Middle frontal gyrus (tissue), 1 donor: ENCODE measurements at regions not wholly inside any gene's neighbourhood (a gene's known extent, or its start where the extent isn't known, plus 50 kb on each side); places are given as distances from the start of the nearest gene placed in this dataset.
"Not testable (repeated sequence)": the region's sequence is repeated elsewhere in the genome, so short reads cannot be mapped to it uniquely, and the experiment has no call there.

ENCODE experiments used
- DNase-seq: peaks from one replicate; pipeline ENCODE4 v3.0.0-alpha.2; 2015; ENCODE audit warnings: low spot score; ENCODE audit errors: extremely low spot score

DNA sequence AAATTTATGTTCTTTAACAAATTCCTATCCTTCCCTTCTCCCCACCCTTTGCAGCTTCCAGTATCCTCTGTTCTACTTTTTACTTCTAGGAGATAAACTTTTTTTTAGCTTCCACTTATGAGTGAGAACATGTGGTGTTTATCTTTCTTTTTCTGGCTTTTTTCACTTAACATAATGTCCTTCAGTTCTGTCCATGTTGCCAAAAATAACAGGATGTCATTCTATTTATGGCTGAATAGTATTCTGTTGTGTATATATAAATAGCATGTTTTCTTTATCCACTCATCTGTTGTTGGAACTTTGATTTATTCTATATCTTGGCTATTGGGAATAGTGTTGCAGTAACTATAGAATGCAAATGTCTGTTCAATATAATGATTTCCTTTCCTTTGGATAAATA lies 1191.2 kb downstream of the CNTNAP5 start:
- DNase-seq: no peak

DNA sequence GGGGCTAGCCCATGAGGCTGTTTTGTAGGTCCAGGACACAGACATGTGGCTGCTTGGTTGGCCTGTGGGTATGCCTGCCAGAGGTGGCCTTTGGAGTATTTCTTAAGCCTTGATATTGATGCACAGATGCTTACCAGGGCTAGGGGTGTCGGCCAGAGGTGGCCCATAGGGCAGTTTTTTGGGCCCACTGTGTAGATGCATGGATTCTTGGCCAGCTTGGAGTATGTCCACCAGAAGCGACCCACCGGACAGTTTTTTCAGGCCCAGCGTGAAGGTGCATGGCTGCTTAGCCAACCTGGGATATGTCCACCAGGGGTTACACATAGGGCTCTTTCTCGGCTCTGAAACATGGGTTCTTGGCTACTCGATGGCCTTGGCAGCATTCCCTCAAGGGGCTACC lies 1199.1 kb downstream of the CNTNAP5 start:
- DNase-seq: no peak

DNA sequence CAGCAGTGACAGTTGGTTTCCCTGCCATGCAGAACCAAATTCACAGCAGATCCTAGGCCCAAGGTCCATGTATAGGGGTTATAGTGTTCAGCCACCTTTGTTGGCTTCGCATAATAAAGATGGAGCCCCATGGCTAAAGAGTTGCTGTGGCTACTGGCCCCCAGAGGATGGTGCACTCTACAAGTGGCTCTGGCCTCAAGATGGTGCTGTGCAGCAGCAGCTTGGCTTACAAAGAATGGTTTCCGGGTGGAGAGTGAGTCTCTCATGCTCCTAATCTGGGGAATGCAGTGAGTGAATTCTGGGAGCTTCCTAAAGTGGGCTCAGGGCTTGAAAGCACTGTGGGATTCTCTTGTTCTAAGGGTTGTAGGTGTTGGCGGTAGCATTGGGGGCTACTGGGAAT lies 1199.7 kb downstream of the CNTNAP5 start:
- no peak for DNase-seq

DNA sequence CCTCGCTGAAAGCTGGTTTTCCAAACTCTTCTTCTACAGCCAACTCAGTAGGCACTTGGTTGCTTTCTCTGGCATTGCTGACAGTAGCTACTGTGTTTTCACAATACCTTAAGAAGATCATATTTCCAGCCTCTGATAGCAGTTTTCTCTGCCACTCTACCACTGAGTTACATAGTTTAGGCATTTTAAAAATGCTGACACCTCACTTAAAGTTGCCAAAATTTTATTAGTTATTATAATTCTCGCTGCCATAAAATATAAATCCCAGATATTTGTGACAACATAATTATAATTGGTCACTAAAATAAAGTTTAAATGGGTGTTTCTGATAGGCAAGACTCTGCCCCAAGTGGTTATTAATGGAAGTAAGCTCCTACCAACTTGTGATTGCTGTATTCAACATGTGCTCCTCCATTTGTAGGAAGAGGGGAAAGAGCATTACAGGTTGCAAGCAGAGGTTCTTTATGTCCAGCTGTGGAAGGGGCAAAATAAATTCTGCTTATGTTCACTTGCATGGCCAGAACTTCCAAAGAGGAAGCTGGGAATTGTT lies 1202.8 kb downstream of the CNTNAP5 start:
- DNase-seq: no peak

DNA sequence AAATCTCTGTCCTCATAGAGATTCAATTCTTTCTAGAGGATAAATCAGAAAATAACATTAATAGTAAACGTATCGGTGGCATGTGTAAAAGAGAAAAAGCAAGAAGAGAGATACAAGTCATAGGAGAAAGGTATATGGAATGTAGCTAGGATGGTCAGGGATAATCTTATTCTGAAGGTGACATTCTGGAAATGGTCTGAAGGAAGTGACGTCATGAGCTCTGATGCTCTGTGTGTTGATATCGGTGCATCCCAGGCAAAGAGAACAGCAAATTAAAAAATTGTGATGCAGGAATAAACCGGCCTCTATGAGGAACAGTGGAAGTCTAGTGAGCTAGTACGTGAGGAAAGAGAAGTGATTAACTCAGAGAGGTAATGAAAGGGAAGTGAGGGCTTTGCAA lies 1215.8 kb downstream of the CNTNAP5 start:
- no peak for DNase-seq

- DNase-seq: no peak
Measured at GRCh38 chr2:125243074-125243473, 1218.0 kb downstream of the CNTNAP5 start.

DNA sequence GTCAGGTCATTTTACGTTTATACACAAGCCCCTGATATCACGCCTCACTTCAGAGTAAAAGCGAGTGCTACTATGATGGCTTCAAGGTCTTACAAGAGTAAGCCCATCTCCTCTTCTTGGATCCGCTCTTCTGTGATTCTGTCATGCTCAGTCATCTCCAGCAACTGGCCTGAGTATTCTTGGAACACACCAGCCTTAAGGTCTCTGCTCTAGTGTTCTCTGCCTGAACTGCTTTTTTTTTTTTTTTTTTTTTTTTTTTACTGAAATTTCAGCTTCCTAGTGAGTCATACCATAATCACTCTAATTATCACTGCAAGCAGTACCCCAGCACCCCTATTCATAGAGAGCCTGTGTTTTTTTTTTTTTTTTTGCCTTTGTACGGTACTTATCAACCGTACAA lies 1228.9 kb downstream of the CNTNAP5 start:
- no peak for DNase-seq

DNA sequence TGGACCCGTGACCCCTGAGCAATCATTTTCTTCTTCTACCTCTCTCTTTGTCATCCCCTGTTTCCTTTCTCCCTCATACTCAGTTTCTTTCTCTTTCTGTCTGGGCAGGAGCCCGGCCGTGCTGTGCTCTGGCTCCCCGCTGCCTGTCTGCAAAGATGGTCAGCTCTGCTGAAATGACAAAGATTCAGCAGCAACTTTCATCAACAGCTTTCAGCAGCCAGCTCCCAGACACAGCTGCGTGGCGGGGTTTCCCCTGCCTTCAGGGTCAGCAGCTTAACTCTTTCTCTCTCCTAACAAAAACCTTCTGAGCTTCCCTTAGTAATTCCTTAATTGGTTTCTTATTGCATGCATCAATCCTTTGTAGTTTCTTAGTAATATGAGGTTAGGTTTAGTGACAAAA lies 1234.4 kb downstream of the CNTNAP5 start:
- no peak for DNase-seq

GRCh38 chr2:125260366-125260930 lies 1235.4 kb downstream of the CNTNAP5 start:
- not testable (repeated sequence) for DNase-seq

DNA sequence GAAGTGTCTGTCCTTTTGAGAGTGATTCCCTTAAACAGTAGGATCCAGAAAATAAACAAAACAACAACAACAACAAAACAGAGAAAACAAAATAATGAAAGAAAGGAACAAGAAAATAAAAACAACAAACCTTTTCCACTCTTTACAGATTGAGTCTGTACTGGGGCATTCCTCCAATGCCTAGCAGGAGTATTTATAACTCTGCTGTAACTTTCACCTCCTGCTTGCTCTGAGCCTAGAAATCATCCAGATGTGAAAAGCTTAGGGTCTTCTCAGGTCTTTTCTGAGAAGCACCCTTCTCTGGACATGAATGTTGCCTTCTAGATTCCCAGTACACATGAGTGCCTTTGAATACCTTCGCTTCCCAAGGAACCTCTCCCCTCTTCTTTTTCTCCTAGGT lies 1239.4 kb downstream of the CNTNAP5 start:
- DNase-seq: no peak

- DNase-seq: no peak
Measured at GRCh38 chr2:125267683-125268082, 1242.6 kb downstream of the CNTNAP5 start.

GRCh38 chr2:125272651-125273050 lies 1247.6 kb downstream of the CNTNAP5 start:
- DNase-seq: no peak

GRCh38 chr2:125274718-125275117 lies 1249.6 kb downstream of the CNTNAP5 start:
- no peak for DNase-seq

GRCh38 chr2:125280265-125280664 lies 1255.2 kb downstream of the CNTNAP5 start:
- DNase-seq: no peak

GRCh38 chr2:125281242-125281641 lies 1256.2 kb downstream of the CNTNAP5 start:
- no peak for DNase-seq

GRCh38 chr2:125296742-125297141 lies 1271.7 kb downstream of the CNTNAP5 start:
- DNase-seq: no peak

- DNase-seq: no peak
Measured at GRCh38 chr2:125310657-125311364, 1285.7 kb downstream of the CNTNAP5 start.

DNA sequence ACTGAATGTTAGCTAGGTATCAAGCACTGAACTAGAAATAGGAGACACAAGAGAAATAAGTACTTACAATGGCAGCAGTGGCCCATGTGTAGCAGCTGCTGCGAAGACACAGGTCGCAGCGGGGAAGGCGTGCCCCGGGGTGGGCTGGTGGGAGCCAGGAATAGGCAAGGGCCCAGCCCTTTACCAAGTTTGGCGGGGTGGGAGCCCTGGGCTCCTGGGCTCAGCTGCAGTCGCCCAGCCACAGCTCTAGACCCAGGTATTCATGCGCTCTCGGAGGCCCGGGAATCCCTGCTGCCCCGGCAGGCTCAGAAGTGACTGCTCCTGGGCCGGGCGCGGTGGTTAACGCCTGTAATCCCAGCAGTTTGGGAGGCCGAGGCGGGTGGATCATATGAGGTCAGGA lies 1287.3 kb downstream of the CNTNAP5 start:
- no peak for DNase-seq

- no peak for DNase-seq
Measured at GRCh38 chr2:125313806-125314205, 1288.7 kb downstream of the CNTNAP5 start.

DNA sequence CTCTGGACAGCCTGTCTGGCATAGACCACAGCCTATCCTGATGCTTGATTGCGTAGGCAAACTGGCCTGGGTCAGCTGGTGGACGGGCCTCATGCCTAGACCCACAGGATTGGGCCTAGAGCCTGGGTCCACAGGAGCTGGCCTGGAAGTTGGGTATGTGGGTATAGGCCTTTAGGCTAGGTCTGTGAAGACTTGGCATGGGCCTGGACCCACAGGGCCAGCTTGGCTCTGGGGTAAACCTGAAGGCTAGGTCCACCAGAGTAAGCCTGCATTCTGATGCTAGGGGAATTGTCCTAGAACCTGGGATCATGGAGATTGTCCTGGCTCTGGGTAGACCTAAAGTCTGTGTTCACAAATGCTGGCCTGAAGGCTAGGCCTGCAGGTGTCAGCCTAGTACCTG lies 1293.7 kb downstream of the CNTNAP5 start:
- DNase-seq: no peak

- no peak for DNase-seq
Measured at GRCh38 chr2:125324273-125324672, 1299.2 kb downstream of the CNTNAP5 start.

DNA sequence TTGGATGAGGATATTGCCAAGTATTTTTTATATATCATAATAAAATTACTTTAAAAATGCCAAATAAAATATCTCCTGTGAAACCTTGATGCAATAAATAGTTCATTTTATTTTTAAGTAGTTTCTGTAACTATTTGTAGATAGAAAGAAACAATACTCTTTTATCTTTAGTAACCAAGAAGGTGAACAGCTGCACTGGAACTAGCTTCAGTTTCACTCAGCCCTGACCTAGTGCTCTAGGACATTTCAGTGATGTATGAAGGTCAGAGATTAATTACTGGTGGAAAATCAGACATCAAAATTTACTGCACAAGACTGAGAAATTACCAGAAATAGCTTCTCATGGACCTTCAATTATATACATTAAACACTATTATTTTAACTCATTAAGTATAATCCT lies 1305.0 kb downstream of the CNTNAP5 start:
- no peak for DNase-seq

DNA sequence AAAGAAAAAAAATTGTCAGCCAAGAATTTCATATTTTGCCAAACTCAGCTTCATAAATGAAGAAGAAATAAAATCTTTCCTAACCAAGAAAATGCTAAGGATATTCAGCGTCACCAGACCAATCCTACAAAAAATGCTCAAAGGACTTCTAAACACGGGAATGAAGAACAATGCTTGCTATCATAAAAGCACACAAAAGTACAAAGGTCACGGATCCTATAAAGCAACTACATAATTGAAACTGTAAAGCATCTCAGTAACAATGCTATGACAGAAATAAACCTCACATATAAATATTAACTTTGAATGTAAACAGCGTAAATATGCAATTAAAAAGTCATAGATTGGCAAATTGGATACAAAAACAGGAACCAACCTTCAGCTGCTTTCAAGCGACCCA lies 1314.6 kb upstream of the GYPC start:
- no peak for DNase-seq
